ENCODE measurements at regions not wholly inside any gene's neighbourhood (a gene's known extent, or its start where the extent isn't known, plus 50 kb on each side); places are given as distances from the start of the nearest gene placed in this dataset.
A peak's percentile ranks its signal among the peaks of the same experiment; 100 is the strongest.

GRCh38 chr7:17651863-17652385 is 288.4 kb downstream of the SNX13 start:
- peak; percentile 70 for DNase-seq (ENCODE audit: low spot score)

GRCh38 chr7:17654940-17655339 is 285.4 kb downstream of the SNX13 start:
- no peak for DNase-seq (ENCODE audit: low spot score)

GRCh38 chr7:17659126-17659525 is 281.2 kb downstream of the SNX13 start:
- no peak for DNase-seq (ENCODE audit: low spot score)

- DNase-seq (ENCODE audit: low spot score): peak; percentile 33
Measured at GRCh38 chr7:17660116-17660515, 280.2 kb downstream of the SNX13 start.

GRCh38 chr7:17661982-17662585 is 278.2 kb downstream of the SNX13 start:
- DNase-seq (ENCODE audit: low spot score): no peak

- DNase-seq (ENCODE audit: low spot score): peak; percentile 74
Measured at GRCh38 chr7:17663061-17663675, 277.1 kb downstream of the SNX13 start.

GRCh38 chr7:17665029-17665428 is 275.3 kb downstream of the SNX13 start:
- no peak for DNase-seq (ENCODE audit: low spot score)

- DNase-seq (ENCODE audit: low spot score): no peak
Measured at GRCh38 chr7:17668122-17668521, 272.2 kb downstream of the SNX13 start.

GRCh38 chr7:17669204-17669603 is 271.1 kb downstream of the SNX13 start:
- DNase-seq (ENCODE audit: low spot score): no peak

GRCh38 chr7:17671956-17672355 is 268.3 kb downstream of the SNX13 start:
- no peak for DNase-seq (ENCODE audit: low spot score)

GRCh38 chr7:17672783-17673182 is 267.5 kb downstream of the SNX13 start:
- DNase-seq (ENCODE audit: low spot score): peak; percentile 18

- peak; percentile 39 for DNase-seq (ENCODE audit: low spot score)
Measured at GRCh38 chr7:17674166-17674942, 265.9 kb downstream of the SNX13 start.

- DNase-seq (ENCODE audit: low spot score): no peak
Measured at GRCh38 chr7:17674943-17675608, 265.2 kb downstream of the SNX13 start.

- no peak for DNase-seq (ENCODE audit: low spot score)
Measured at GRCh38 chr7:17677408-17677807, 262.9 kb downstream of the SNX13 start.

- DNase-seq (ENCODE audit: low spot score): no peak
Measured at GRCh38 chr7:17678896-17679295, 261.4 kb downstream of the SNX13 start.

- peak; percentile 51 for DNase-seq (ENCODE audit: low spot score)
Measured at GRCh38 chr7:17679458-17679857, 260.8 kb downstream of the SNX13 start.

- DNase-seq (ENCODE audit: low spot score): peak; percentile 77
Measured at GRCh38 chr7:17680026-17680425, 260.3 kb downstream of the SNX13 start.

GRCh38 chr7:17680943-17681351 is 259.3 kb downstream of the SNX13 start:
- DNase-seq (ENCODE audit: low spot score): no peak

- DNase-seq (ENCODE audit: low spot score): peak; percentile 64
Measured at GRCh38 chr7:17681965-17682364, 258.3 kb downstream of the SNX13 start.

GRCh38 chr7:17682586-17682985 is 257.7 kb downstream of the SNX13 start:
- no peak for DNase-seq (ENCODE audit: low spot score)

GRCh38 chr7:17685141-17685540 is 255.2 kb downstream of the SNX13 start:
- no peak for DNase-seq (ENCODE audit: low spot score)

GRCh38 chr7:17687361-17687760 is 252.9 kb downstream of the SNX13 start:
- no peak for DNase-seq (ENCODE audit: low spot score)
